IMR-90 (cell line): ENCODE measurements at regions not wholly inside any gene's neighbourhood (a gene's known extent, or its start where the extent isn't known, plus 50 kb on each side); places are given as distances from the start of the nearest gene placed in this dataset.

Experiments used
- ATAC-seq: fragments of 200-7000 bp; cut with Tn5 transposase; 2 replicates; pipeline ENCODE4 v1.9.1; 2020; ENCODE audit warnings: low read depth, mild to moderate bottlenecking, moderate library complexity
- BruUV-seq: library from RNA; stranded (reverse); fragments of 400-500 nt; replicated peaks from 2 replicates; lab custom pipeline; 2021; lab: Mats Ljungman, UMichigan
- CTCF ChIA-PET: fragments of 300-600 bp; formaldehyde crosslinking; extraction: SDS; loops from one replicate; lab custom pipeline; 2021; ENCODE audit warnings: antibody characterized with exemption; lab: Yijun Ruan, JAX
- POLR2A ChIA-PET: fragments of 300-600 bp; sonication (Branson Sonifier 250); formaldehyde crosslinking; loops from one replicate; lab custom pipeline; 2022; ENCODE audit warnings: antibody characterized with exemption; ENCODE audit not compliant: unreplicated experiment; lab: Charles Lee
- DNase-seq: peaks from one replicate; pipeline ENCODE4 v3.0.0; 2013
- H2AFZ ChIP-seq: replicated peaks from 2 replicates; pipeline ENCODE3; 2013; ENCODE audit warnings: low read length, mild to moderate bottlenecking; ENCODE audit not compliant: poor library complexity
- H2AK5ac ChIP-seq: 2 replicates; pipeline ENCODE4 v1.6.1; 2013; ENCODE audit warnings: low read depth, low read length, inconsistent platforms
- H2AK9ac ChIP-seq: replicated peaks from 2 replicates; pipeline ENCODE3; 2013; ENCODE audit warnings: mild to moderate bottlenecking, low read depth, low read length, moderate library complexity; ENCODE audit not compliant: poor library complexity
- H2BK120ac ChIP-seq: 2 replicates; pipeline ENCODE4 v1.6.1; 2013; ENCODE audit warnings: low read depth, low read length, inconsistent platforms
- H2BK15ac ChIP-seq: 3 replicates; pipeline ENCODE4 v1.6.1; 2013; ENCODE audit warnings: low read depth, low read length, inconsistent platforms
- H2BK20ac ChIP-seq: 2 replicates; pipeline ENCODE4 v1.6.1; 2013; ENCODE audit warnings: low read depth, mild to moderate bottlenecking, inconsistent platforms, low read length, moderate library complexity
- H2BK5ac ChIP-seq: 2 replicates; pipeline ENCODE4 v1.6.1; 2013; ENCODE audit warnings: mild to moderate bottlenecking, low read depth, low read length, inconsistent platforms; ENCODE audit not compliant: poor library complexity, severe bottlenecking
- H3K14ac ChIP-seq: replicated peaks from 2 replicates; pipeline ENCODE4 v1.6.1; 2013; ENCODE audit warnings: low read depth, low read length, inconsistent platforms
- H3K18ac ChIP-seq: 2 replicates; pipeline ENCODE4 v1.6.1; 2013; ENCODE audit warnings: low read depth, low read length, control low read depth
- H3K23ac ChIP-seq: 2 replicates; pipeline ENCODE4 v1.6.1; 2013; ENCODE audit warnings: low read depth, low read length, inconsistent platforms
- H3K27ac ChIP-seq: 2 replicates; pipeline ENCODE4 v1.5.1; 2013; ENCODE audit warnings: mild to moderate bottlenecking, control low read depth, low read length; ENCODE audit not compliant: insufficient read depth
- H3K27me3 ChIP-seq: 2 replicates; pipeline ENCODE4 v1.6.1; 2013; ENCODE audit warnings: low read length; ENCODE audit not compliant: control insufficient read depth, insufficient read depth
- H3K36me3 ChIP-seq: 2 replicates; pipeline ENCODE4 v1.6.1; 2013; ENCODE audit warnings: low read length, mixed read lengths; ENCODE audit not compliant: control insufficient read depth, insufficient read depth
- H3K4ac ChIP-seq: 2 replicates; pipeline ENCODE4 v1.6.1; 2013; ENCODE audit warnings: low read depth, low read length, inconsistent platforms
- H3K4me1 ChIP-seq: 2 replicates; pipeline ENCODE4 v1.6.1; 2013; ENCODE audit warnings: low read length, mixed read lengths; ENCODE audit not compliant: control insufficient read depth, insufficient read depth
- H3K4me2 ChIP-seq: 2 replicates; pipeline ENCODE4 v1.6.1; 2013; ENCODE audit warnings: low read depth, mild to moderate bottlenecking, control low read depth, low read length, moderate library complexity
- H3K4me3 ChIP-seq: 2 replicates; pipeline ENCODE4 v1.5.1; 2013; ENCODE audit warnings: low read depth, mild to moderate bottlenecking, control low read depth, low read length, moderate library complexity; ENCODE audit not compliant: insufficient read depth
- H3K56ac ChIP-seq: 2 replicates; pipeline ENCODE4 v1.6.1; 2013; ENCODE audit warnings: low read length, inconsistent platforms; ENCODE audit not compliant: insufficient read depth; ENCODE audit errors: extremely low read depth
- H3K79me1 ChIP-seq, 2 experiments: 2 replicates each; pipeline ENCODE4 v1.6.1; 2013; ENCODE audit warnings: low read length in 2 of 2, inconsistent platforms in 1 of 2, low read depth in 1 of 2
- H3K9ac ChIP-seq: 2 replicates; pipeline ENCODE4 v1.6.1; 2013; ENCODE audit warnings: low read depth, low read length, control low read depth
- H3K9me1 ChIP-seq: 2 replicates; pipeline ENCODE4 v1.6.1; 2013; ENCODE audit warnings: low read length, inconsistent platforms; ENCODE audit not compliant: insufficient read depth
- H3K9me3 ChIP-seq: 2 replicates; pipeline ENCODE4 v1.6.1; 2013; ENCODE audit warnings: low read length; ENCODE audit not compliant: control insufficient read depth, insufficient read depth
- H4K20me1 ChIP-seq: 2 replicates; pipeline ENCODE4 v1.6.1; 2013; ENCODE audit warnings: low read length, inconsistent platforms; ENCODE audit not compliant: insufficient read depth
- H4K5ac ChIP-seq: 2 replicates; pipeline ENCODE4 v1.6.1; 2013; ENCODE audit warnings: mild to moderate bottlenecking, low read depth, low read length, control low read depth
- H4K8ac ChIP-seq, 2 experiments: 2 replicates each; pipeline ENCODE4 v1.6.1; 2013; ENCODE audit warnings: low read depth in 2 of 2, low read length in 2 of 2, control low read depth in 1 of 2, inconsistent platforms in 1 of 2
- H4K91ac ChIP-seq: 2 replicates; pipeline ENCODE4 v1.6.1; 2013; ENCODE audit warnings: low read depth, low read length, inconsistent platforms; ENCODE audit not compliant: insufficient read depth
- BHLHE40 ChIP-seq: fragments of 150-350 bp; IDR thresholded peaks from 2 replicates; pipeline ENCODE4 v1.6.1; 2016; ENCODE audit warnings: mild to moderate bottlenecking, low read depth, low read length
- CEBPB ChIP-seq: IDR thresholded peaks from 2 replicates; pipeline ENCODE4 v1.6.1; 2012; ENCODE audit warnings: low read depth, low read length, improper control_type of control experiment
- CHD1 ChIP-seq: IDR thresholded peaks from 2 replicates; pipeline ENCODE4 v1.6.1; 2012; ENCODE audit warnings: low read depth, low read length, improper control_type of control experiment
- CTCF ChIP-seq: conservative IDR thresholded peaks from 2 replicates; pipeline ENCODE4 v1.5.1; 2012; ENCODE audit warnings: mild to moderate bottlenecking, low read depth, low read length, improper control_type of control experiment
- ELK1 ChIP-seq: fragments of 150-350 bp; IDR thresholded peaks from 2 replicates; pipeline ENCODE4 v1.6.1; 2016; ENCODE audit warnings: low read depth, mild to moderate bottlenecking, low read length, moderate library complexity, borderline replicate concordance
- FOS ChIP-seq: fragments of 150-350 bp; IDR thresholded peaks from 2 replicates; pipeline ENCODE4 v1.6.1; 2016; ENCODE audit warnings: low read depth, low read length
- MAFK ChIP-seq: IDR thresholded peaks from 2 replicates; pipeline ENCODE4 v1.6.1; 2012; ENCODE audit warnings: low read depth, low read length, improper control_type of control experiment
- POLR2A ChIP-seq: IDR thresholded peaks from 2 replicates; pipeline ENCODE4 v1.6.1; 2012; ENCODE audit warnings: mild to moderate bottlenecking, low read depth, low read length
- RAD21 ChIP-seq: IDR thresholded peaks from 2 replicates; pipeline ENCODE4 v1.6.1; 2012; ENCODE audit warnings: low read length, improper control_type of control experiment
- RCOR1 ChIP-seq: IDR thresholded peaks from 2 replicates; pipeline ENCODE4 v1.6.1; 2012; ENCODE audit warnings: mild to moderate bottlenecking, low read length, improper control_type of control experiment; ENCODE audit not compliant: insufficient replicate concordance
- RFX5 ChIP-seq: IDR thresholded peaks from 2 replicates; pipeline ENCODE4 v1.8.0; 2012; ENCODE audit warnings: low read depth, mild to moderate bottlenecking, low read length, moderate library complexity
- SMC3 ChIP-seq: fragments of 150-350 bp; IDR thresholded peaks from 2 replicates; pipeline ENCODE4 v1.6.1; 2016; ENCODE audit warnings: low read depth, mild to moderate bottlenecking, antibody characterized with exemption, low read length, moderate library complexity
- USF2 ChIP-seq: fragments of 150-350 bp; IDR thresholded peaks from 2 replicates; pipeline ENCODE4 v1.6.1; 2017; ENCODE audit warnings: mild to moderate bottlenecking, antibody characterized with exemption, low read length, low read depth
- WGBS, 2 experiments: methylation state at CpG; one replicate each; pipeline versions ENCODE4 v1.1.5 to v1.1.7; 2013; ENCODE audit warnings: missing lambda C conversion rate in 2 of 2; ENCODE audit not compliant: insufficient read length in 1 of 2; ENCODE audit errors: extremely low coverage in 2 of 2; 5-methylcytosine and 5-hydroxymethylcytosine counted together
- dilution Hi-C: fragments of 300-500 bp; cut with HindIII; formaldehyde crosslinking; loops from one replicate; pipeline ENCODE4 v1.14.3; 2018; ENCODE audit warnings: low sequenced_read_pairs; ENCODE audit not compliant: unreplicated experiment
- in situ Hi-C: fragments of 300-500 bp; cut with MboI; formaldehyde crosslinking; loops from 3 replicates; pipeline ENCODE4 v1.14.3; 2019; ENCODE audit warnings: low sequenced_read_pairs, inconsistent platforms, mixed read lengths
- intact Hi-C: fragments of 100-400 bp; cut with micrococcal nuclease; formaldehyde crosslinking; loops from 2 replicates; pipeline ENCODE4 v1.10.0; 2022

- H4K5ac ChIP-seq: no peak overlapping the region
- no peaks in the 10 kb centered on the region for H4K20me1 ChIP-seq
- no peaks in the 10 kb centered on the region for H3K9me1 ChIP-seq
- ATAC-seq (no peak), DNase-seq (no peak)
- BruUV-seq: no TSS peak
- H3K4me3 ChIP-seq: no peak overlapping the region
- H2BK15ac ChIP-seq: no peak overlapping the region
- POLR2A ChIA-PET: no interaction called here
- no peak overlapping the region for H4K91ac ChIP-seq
- no peak overlapping the region for H3K18ac ChIP-seq
- H3K9ac ChIP-seq: no peak overlapping the region
- H3K4me2 ChIP-seq: no peak overlapping the region
- no peak overlapping the region for H2BK120ac ChIP-seq
- intact Hi-C loops: no loop called here
- H3K14ac ChIP-seq: no peak overlapping the region
- H3K79me1 ChIP-seq: no peaks in the 10 kb centered on the region
- dilution Hi-C loops: no loop called here
- TF ChIP-seq MAFK: no peak
- TF ChIP-seq CTCF: no peak
- TF ChIP-seq POLR2A: no peak
- TF ChIP-seq ELK1: no peak
- no peak for TF ChIP-seq BHLHE40
- no peak for TF ChIP-seq SMC3
- no peak for TF ChIP-seq CHD1
- TF ChIP-seq RCOR1: no peak
- no peak for TF ChIP-seq RFX5
- TF ChIP-seq USF2: no peak
- no peak for TF ChIP-seq FOS
- no peak for TF ChIP-seq CEBPB
- no peak for TF ChIP-seq RAD21
- H2AFZ ChIP-seq: no peak overlapping the region
- H3K27ac ChIP-seq: no peak overlapping the region
- no peak overlapping the region for H3K23ac ChIP-seq
- no peaks in the 10 kb centered on the region for H3K4me1 ChIP-seq
- no peaks in the 10 kb centered on the region for H3K36me3 ChIP-seq
- no peak overlapping the region for H2AK9ac ChIP-seq
- H3K56ac ChIP-seq: no peak overlapping the region
- no peak overlapping the region for H2BK5ac ChIP-seq
- H4K8ac ChIP-seq: no peak overlapping the region
- H2BK20ac ChIP-seq: no peak overlapping the region
- H3K4ac ChIP-seq: no peak overlapping the region
- in situ Hi-C loops: no loop called here
- CTCF ChIA-PET: no interaction called here
- H3K9me3 ChIP-seq: no peaks in the 10 kb centered on the region
- H2AK5ac ChIP-seq: no peak overlapping the region
- no CpG with 5 or more reads among the region's 4 CpGs for WGBS, 2 experiments
- 0 out of 2 replicates have a peak, but pooled peaks cover 1% of the 10 kb centered on the region for H3K27me3 ChIP-seq
Measured at GRCh38 chr12:14199455-14200198, 165.9 kb upstream of the ATF7IP start.
